A204.1 (cell line): ENCODE measurements at regions not wholly inside any gene's neighbourhood (a gene's known extent, or its start where the extent isn't known, plus 50 kb on each side); places are given as distances from the start of the nearest gene placed in this dataset.

Experiments
- FAIRE-seq: peaks from 2 replicates; lab custom pipeline; 2012; peaks lifted over from hg19 to GRCh38; lab: Jason Lieb, UNC

DNA sequence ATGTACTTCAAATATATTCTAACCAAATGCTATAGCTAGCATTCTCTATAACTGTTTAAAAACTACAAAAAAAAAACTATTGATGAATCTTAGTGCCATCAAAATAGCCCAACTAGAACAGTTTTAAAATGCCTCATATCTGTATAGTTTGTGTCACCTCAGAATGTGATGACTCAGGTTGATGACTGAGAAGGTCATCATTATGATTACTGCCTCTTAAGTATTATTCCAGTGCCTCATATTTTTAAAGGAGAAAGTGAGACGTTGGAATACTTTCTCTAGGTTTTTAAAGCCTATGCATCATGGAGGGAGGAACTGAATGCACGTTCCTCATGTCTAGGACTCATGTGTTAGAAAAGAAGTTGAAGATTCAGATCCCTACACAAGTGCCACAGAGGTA lies 88.2 kb downstream of the TMA16 start:
- no peak for FAIRE-seq

DNA sequence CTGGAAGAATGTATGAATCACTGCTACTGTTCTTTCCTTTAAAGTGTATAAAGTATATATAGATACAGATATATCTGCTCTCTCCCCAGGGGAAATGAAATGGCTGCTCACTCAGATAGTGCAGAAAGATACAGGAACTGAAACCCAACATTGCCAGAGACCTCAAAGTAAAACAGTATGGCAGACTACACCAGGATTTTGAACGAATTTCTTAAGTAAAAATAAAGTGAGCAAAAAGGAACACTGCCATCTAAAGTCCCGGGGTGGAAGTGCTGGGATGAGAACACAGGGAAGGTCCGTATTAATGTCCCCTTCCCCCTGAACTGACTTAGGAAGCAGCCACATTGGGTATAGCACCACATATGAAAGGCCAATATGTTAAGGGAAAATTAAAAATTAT lies 93.4 kb downstream of the TMA16 start:
- no peak for FAIRE-seq

- FAIRE-seq, result no peak
Measured at GRCh38 chr4:163588532-163588931, 94.0 kb downstream of the TMA16 start.

- no peak for FAIRE-seq
Measured at GRCh38 chr4:163590103-163590502, 95.6 kb downstream of the TMA16 start.

- FAIRE-seq, result no peak
Measured at GRCh38 chr4:163590619-163591264, 96.3 kb downstream of the TMA16 start.

DNA sequence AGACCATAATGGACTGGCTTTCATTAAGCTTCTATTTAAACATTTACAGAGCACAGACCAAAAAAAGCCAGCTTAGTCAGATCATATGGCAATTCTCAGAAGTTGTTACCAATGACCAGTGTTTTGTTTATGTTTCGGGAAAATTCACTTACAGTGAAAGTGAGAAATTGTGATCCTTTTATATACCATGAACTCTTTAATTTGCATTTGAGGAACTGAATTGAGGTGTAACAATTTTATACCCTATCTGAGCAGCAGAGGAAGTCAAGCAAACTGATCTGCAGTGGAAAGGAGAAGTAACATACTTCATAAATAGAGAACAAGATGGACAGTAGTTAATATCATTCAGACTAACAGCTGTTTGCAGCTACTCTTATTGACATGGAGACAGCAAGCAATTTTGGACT lies 97.1 kb downstream of the TMA16 start:
- FAIRE-seq, result no peak

DNA sequence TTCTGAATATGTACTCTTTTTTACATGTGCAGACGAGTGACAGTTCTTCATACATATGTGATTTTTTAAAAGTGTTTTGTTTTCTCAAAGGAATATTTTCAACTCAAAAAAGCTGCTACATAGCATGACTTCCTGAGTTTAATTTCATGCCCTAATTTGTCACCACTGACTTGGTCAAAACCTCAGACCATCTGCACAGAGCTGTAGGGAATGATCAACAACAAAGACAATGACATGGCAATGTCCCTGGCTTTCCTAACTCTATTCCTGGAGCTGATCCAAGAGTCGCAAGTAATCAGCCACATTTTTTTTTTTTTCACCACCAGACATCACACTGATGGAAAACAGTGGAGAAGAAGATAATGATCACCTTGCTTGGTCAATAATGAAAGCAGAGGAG lies 97.7 kb downstream of the TMA16 start:
- no peak for FAIRE-seq

- FAIRE-seq, result no peak
Measured at GRCh38 chr4:163595580-163595979, 101.1 kb downstream of the TMA16 start.

- FAIRE-seq, result no peak
Measured at GRCh38 chr4:163598028-163598427, 103.5 kb downstream of the TMA16 start.

DNA sequence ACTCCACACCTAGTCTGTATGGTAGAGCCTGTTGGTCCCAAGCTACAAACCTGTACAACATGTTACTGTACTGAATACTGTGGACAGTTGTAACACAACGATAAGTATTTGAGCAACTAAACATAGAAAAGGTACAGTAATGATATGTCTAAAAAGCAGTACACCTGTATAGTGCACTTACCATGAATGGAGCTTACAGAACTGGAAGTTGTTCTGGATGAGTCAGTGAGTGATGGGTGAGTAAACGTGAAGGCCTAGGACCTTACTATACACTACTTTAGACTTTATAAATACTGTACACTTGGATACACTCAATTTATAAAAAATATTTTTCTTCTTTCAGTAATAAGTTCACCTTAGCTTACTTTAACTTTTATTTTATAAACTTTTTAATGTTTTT lies 104.0 kb downstream of the TMA16 start:
- FAIRE-seq, result no peak

GRCh38 chr4:163600727-163601126 lies 106.2 kb downstream of the TMA16 start:
- FAIRE-seq, result no peak

DNA sequence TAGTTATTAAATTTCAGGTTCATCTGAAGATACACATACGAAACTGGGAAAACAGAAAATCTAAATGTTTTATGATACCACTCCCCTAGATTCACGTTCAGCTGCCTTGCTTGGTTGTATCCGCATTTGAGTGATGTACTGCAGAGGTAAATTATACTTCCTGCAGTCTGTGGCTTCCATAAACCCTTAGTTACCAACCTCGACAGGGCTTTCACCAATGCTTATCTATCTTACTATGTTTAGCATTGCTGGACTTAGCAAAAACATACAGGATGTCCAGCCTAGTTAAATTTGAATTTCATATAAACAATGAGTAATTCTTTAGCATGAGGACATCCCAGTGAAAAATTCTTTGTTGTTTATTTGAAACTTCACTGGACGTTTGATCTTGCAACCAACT lies 108.8 kb downstream of the TMA16 start:
- no peak for FAIRE-seq

DNA sequence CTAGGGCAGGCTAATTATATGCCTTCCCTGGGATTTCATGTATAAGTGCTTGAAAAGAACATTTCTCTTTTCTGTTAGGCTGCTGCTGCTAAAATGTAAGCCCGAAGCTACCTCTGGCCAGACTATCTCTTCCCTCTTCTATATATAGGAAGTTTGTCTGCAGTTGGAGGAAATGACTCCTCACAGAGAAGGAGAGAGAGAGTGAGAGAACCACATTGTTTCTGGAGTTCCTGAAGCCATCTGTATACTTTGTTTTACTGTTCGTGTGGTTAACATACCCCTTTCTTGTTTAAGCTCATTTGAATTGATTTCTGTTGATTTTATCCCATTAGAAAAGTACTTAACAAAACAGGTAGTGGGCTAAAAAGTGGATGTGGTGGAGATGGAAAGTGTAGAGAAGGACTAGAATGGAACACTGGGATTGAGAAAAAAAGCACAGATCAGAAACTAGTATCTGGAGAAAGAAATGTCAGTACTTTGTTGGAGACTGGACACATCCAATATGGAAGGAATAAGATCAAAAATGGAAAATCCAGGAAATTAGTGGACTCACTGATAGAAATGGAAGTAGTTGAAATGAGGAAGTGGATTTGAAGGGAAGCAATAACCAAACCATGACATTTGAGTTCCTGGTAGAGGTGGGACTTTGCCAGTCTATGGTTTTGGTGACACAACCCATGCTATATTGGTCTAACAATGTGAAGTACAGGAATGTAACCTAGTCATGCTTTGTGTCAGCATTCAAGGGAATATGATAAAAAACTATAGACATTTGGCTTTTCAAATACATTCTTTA lies 112.6 kb downstream of the TMA16 start:
- FAIRE-seq, result no peak

GRCh38 chr4:163609019-163609418 lies 114.5 kb downstream of the TMA16 start:
- no peak for FAIRE-seq

DNA sequence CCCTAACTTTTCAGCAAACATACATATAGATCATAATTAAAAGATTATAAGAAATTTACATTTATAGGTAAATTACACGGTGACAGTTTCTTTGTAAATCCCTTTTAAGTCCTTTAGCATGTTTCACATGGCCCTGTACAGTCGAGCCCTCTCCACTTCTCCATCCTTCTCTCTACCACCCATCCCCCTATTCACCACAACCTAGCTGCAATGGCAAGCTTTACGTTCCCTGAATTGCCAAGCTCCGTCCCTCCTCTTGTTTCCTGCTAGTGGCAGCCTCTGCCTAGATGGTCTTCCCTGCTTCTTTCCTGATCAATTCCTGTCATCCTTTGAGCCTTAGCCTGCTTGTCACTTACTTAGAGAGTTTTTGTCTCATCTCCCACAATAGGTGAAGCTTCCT lies 116.2 kb downstream of the TMA16 start:
- FAIRE-seq, result no peak

DNA sequence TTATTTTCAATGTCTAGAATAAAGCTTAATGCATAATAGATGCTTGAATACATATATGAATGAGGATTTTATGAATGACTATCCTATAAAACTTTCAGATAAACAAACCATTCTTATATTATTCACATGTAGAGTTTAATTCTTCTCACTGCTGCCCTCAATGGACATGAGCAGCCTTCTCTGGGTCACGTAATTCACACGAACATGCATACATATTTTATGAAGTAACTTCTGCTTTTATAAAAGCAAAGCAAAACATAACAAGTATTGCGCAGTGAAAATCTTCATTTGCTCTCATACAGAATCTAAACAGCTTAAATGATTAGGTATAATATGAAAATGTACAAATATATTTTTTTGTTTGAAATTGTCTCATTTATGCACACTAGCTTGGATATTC lies 116.7 kb downstream of the TMA16 start:
- FAIRE-seq, result no peak

- no peak for FAIRE-seq
Measured at GRCh38 chr4:163611784-163612445, 117.4 kb downstream of the TMA16 start.

- no peak for FAIRE-seq
Measured at GRCh38 chr4:163612762-163613161, 118.3 kb downstream of the TMA16 start.

DNA sequence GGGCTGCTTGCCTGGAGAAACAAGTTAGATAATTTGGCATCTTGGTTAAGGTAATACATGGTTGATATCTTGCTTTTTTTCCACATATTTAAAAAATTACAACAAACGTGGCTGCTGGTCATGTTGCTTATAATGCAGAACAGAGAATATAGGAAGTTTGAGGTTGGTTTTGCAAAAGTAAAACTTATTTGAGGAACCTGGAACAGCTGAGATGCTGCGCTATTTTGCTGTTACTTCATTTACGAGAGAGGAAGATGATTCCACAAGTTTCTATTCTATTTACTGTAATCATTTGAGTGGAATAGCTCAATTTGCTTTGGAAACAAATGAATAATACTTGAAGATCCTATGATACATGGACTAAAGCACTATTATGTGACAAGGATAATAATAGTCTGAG lies 118.9 kb downstream of the TMA16 start:
- FAIRE-seq, result no peak

DNA sequence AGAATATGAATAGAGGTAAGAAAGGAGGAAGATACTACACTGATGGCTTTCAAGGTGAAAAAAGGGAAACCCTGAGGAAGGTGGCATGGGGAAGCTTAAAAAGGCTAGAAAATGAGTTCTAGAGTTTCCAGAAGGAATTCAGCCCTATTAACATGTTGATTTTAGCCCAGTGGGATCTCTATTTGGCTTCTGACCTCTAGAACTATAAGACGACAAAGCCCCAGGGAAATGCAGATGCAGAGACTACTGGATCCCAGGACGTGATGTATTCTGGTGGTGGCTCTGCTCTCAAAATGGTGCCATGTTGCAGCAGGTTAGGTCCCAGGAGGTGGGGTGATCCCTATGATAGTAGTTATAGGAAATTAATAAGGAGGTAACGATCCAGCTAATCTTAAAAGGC lies 120.4 kb downstream of the TMA16 start:
- FAIRE-seq, result no peak

GRCh38 chr4:163618845-163619244 lies 124.4 kb downstream of the TMA16 start:
- no peak for FAIRE-seq

GRCh38 chr4:163620738-163621137 lies 126.2 kb downstream of the TMA16 start:
- FAIRE-seq, result no peak

DNA sequence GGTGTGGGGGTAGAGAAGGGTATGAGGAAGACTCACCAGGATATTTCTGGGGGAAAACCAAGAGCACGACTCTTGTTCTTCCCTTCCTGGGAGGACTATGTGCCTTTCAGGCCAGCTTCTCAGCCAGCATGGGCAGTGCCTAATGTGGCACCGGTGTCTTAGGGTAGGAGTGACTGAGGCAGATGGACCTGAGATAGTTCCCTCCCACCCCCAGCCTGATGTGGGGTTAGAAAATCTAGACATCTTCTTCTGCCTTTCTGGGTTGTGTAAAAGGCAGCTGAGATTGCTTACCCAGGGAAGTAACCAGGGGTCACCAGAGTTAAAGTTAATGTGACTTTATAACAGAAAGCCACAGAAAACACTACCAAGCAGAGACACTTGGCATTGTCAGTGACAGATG lies 127.3 kb downstream of the TMA16 start:
- FAIRE-seq, result no peak
